GM12872 (cell line): ENCODE measurements at regions not wholly inside any gene's neighbourhood (a gene's known extent, or its start where the extent isn't known, plus 50 kb on each side); places are given as distances from the start of the nearest gene placed in this dataset.

ENCODE experiments used
- TF ChIP-seq, protein P1 (sequence below): IDR thresholded peaks from 3 replicates; pipeline ENCODE4 v1.5.1; 2011; ENCODE audit warnings: low read depth, mild to moderate bottlenecking, low read length, moderate library complexity; ENCODE audit not compliant: insufficient read depth

DNA sequence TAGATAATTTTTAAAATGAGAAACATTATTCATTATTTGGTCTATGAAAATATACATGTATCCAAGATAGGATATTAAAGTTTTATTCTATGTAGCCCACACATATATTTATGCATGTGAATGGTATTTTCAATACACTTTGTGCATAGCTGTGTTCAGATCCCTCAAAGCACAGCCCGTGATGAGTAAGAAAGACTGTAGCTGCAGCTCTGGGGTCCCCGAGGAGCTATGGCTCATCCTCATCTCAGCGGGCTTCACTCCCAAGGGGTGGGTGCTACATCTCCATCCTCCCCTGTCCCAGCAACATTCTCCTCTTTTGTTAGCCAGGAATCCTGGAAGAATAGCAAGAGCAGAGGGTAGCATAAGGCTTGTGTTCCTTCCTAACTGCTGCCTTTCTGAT, 130.8 kb downstream of the SAMD5 start:
- TF ChIP-seq, protein P1, sequence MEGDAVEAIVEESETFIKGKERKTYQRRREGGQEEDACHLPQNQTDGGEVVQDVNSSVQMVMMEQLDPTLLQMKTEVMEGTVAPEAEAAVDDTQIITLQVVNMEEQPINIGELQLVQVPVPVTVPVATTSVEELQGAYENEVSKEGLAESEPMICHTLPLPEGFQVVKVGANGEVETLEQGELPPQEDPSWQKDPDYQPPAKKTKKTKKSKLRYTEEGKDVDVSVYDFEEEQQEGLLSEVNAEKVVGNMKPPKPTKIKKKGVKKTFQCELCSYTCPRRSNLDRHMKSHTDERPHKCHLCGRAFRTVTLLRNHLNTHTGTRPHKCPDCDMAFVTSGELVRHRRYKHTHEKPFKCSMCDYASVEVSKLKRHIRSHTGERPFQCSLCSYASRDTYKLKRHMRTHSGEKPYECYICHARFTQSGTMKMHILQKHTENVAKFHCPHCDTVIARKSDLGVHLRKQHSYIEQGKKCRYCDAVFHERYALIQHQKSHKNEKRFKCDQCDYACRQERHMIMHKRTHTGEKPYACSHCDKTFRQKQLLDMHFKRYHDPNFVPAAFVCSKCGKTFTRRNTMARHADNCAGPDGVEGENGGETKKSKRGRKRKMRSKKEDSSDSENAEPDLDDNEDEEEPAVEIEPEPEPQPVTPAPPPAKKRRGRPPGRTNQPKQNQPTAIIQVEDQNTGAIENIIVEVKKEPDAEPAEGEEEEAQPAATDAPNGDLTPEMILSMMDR, result no peak

DNA sequence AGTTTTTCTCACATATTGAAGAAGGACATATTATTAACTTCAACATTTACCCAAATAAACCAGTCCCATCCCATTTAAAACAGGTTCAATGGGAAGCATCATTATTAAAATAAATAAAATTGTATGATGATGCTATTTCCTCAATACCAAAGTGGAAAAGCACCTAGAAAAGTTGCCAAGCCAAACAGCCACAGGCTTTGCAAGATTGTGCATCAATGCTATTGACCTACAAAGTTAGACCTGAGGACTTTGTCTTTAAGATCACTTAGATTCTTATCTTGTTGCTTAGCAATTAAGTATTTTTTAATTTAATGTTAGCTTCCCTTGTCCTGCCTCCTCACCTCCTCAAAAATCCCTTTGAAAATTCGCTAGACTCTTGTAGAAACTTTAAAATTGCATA, 132.1 kb downstream of the SAMD5 start:
- TF ChIP-seq, protein P1, result no peak

DNA sequence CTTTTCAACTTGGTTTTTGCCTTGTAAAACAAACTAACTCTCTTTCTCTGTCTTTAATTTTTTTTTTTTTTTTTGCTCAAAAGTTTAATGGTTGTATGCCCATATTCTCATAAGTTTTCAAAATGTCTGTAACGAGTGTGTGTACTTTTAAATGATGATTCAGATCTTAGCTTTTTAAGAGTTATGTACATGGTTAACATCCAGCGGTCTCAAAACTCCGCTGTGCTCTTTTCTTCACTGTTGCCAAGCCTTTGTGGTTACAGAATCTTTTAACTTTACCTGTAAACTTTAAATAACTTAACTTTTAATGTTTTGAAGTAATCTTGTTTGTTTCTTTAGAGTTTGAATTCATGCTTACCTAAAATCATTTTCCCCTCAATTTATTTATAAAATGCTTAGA, 133.0 kb downstream of the SAMD5 start:
- TF ChIP-seq, protein P1, result no peak

DNA sequence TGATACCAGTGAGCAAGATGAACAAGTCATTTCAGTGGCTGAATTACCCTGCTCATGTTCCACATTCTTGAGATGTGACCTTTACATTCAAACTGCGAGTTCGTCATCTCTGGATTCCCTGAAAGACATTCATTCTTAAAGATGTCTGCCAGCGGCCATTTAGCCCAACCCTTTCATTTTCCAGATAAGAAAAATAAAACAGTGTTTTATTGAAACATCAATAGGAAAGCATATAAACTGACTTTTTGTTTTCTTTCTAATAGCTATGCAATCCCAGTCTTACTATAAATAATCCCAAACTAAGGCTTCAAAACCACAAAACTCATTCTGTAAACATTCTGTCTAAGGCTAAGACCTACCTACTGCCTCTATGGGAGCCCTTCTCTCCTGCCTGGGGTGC, 134.0 kb downstream of the SAMD5 start:
- TF ChIP-seq, protein P1, result no peak

DNA sequence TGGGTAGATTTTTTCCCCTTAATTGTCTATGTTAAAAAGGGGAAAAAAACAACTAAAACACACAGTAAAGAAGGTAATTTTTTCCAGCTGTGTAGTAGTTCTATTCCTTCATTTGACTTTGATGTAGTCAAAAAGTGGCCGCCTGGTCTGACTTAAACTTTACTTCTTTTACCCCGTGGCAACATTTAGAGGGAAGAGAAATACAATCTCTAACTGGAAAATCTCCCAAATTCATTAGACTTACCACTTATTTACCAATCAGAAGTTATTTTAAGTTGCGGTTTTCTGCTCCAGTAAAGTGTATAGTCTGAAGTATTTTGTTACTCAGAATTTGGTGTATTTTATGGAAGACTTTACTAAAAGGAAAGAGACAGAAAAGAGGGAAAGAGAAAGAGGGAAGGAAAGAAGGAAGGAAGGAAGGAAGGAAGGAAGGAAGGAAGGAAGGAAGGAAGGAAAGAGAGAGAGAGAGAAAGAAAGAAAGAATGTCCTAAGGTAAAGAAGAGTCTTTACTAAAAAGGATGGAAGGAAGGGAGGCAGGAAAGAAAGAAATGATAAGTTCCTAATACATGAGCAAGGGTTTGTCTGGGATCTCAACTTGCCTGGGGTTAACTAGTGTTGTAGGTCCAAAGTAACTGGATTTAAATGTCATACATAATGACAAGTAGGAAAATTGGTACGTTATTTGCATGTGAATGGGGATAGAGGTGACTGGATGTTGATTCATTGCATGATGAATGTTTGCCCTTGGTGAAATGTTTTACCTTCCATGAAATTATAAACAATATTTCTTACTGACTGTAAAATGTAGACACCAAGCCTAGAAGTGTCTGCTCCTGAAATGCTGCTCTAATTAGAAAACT, 135.1 kb downstream of the SAMD5 start:
- TF ChIP-seq, protein P1, result no peak

DNA sequence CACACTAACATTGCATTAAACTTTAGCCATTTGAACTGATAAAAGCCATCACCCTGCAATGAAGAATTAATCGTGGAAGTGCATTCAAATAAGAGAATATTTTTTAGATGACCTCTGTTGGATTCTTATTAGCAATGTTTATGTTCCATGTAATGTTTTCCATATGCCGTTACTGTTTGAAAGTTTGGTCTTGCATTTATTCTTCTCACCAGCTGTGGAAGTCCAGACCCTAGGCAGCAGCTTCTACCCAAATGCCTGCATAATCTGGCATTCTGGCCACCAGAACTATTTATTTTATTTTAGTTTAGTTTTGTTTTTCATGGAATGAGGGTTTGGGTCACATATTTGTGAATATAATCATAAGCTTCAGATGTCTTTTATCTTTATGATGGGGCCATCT, 140.4 kb downstream of the SAMD5 start:
- TF ChIP-seq, protein P1, result no peak

DNA sequence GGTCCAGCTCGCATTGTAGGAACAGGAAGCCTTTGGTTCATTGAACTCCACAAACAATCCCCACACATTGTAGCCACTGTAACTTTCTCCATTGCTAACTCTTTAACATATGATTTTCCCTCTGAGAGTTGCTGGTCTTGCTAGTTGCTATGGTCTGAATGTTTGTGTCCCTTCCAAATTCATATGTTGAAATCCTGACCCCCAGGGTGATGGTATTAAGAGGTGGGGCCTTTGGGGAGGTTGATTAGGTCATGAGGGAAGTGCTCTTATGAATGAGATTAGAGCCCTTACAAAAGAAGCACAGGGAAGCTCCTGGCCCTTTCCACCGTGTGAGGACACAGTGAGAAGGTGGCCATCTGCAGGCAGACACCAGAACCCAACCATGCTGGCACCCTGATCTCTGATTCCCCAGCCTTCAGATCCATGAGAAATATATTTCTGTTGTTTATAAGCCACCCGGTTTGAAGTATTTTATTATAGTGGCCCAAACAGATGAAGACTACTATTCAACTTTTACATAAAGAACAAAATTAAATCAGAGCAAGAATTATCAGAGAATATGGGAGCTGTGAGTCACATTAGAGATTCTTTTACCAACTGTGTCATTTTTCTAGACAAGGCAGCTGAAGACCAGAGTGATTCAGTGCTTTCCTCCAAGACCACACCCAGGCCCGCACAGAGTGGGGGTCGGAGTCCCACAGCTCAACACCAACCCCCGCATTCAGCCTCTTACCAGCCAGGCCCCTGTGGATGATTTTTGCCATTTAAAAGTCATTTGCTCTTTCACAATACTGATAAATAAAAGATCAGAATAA, 143.0 kb downstream of the SAMD5 start:
- TF ChIP-seq, protein P1, result no peak
